ENCODE measurements at regions not wholly inside any gene's neighbourhood (a gene's known extent, or its start where the extent isn't known, plus 50 kb on each side); places are given as distances from the start of the nearest gene placed in this dataset.

- H3K27ac ChIP-seq (ENCODE audit: low read length) = no peak overlapping the region
- ChIA-PET POLR2A (no interaction called here), CTCF (no interaction called here)
- H3K9me3 ChIP-seq (ENCODE audit: control insufficient read depth, insufficient read depth, low read depth, low read length) = no peaks in the 10 kb centered on the region
- intact Hi-C loops (cut with micrococcal nuclease; ENCODE audit: unreplicated experiment) (loop anchor here (10.0 kb wide), 1 partner anchor 1133 kb away; no protein-coding TSS in a partner anchor), in situ Hi-C loops (cut with HindIII; ENCODE audit: low pct_unique_long_range_greater_than_20kb, low sequenced_read_pairs) (no loop called here)
- ATAC-seq (no peak), DNase-seq (ENCODE audit: low read depth, low spot score) (no peak)
- no peaks in the 10 kb centered on the region for H3K36me3 ChIP-seq (ENCODE audit: control insufficient read depth, insufficient read depth, low read length)
- no peaks in the 10 kb centered on the region for H3K27me3 ChIP-seq (ENCODE audit: control insufficient read depth, insufficient read depth, low read length)
- TF ChIP-seq SIN3A (IDR thresholded peaks at IDR 0.05; ENCODE audit: borderline replicate concordance, insufficient read depth, low read depth, low read length) = no peak
- TF ChIP-seq TCF7L2 (IDR thresholded peaks at IDR 0.05; ENCODE audit: low read depth, low read length) = no peak
- TF ChIP-seq REST (IDR thresholded peaks at IDR 0.05; ENCODE audit: insufficient read depth in 1 of 2, low read depth in 2 of 2, low read length in 1 of 2) = no peak
- no peak for TF ChIP-seq POLR2AphosphoS5 (IDR thresholded peaks at IDR 0.05; ENCODE audit: low read depth, low read length)
- no peak for TF ChIP-seq CTCF (IDR thresholded peaks at IDR 0.05)
- H3K4me1 ChIP-seq (ENCODE audit: control insufficient read depth, insufficient read depth, low read length) = no peaks in the 10 kb centered on the region
- no TSS peak for BruUV-seq (replicated peaks)
- H3K4me3 ChIP-seq (ENCODE audit: low read depth in 2 of 2, low read length in 2 of 2) = no peak overlapping the region
Measured at GRCh38 chr10:80702143-80702542, 164.4 kb downstream of the SH2D4B start.

- H3K27me3 ChIP-seq (ENCODE audit: control insufficient read depth, insufficient read depth, low read length) = no peaks in the 10 kb centered on the region
- no peaks in the 10 kb centered on the region for H3K9me3 ChIP-seq (ENCODE audit: control insufficient read depth, insufficient read depth, low read depth, low read length)
- DNase-seq (ENCODE audit: low read depth, low spot score) (no peak), ATAC-seq (no peak)
- H3K4me1 ChIP-seq (ENCODE audit: control insufficient read depth, insufficient read depth, low read length) = no peaks in the 10 kb centered on the region
- BruUV-seq (replicated peaks) = no TSS peak
- CTCF ChIA-PET = no interaction called here
- H3K4me3 ChIP-seq (ENCODE audit: low read depth in 2 of 2, low read length in 2 of 2) = no peak overlapping the region
- intact Hi-C loops (cut with micrococcal nuclease; ENCODE audit: unreplicated experiment) = loop anchor here (10.0 kb wide), 1 partner anchor 1129 kb away; no protein-coding TSS in a partner anchor
- in situ Hi-C loops (cut with HindIII; ENCODE audit: low pct_unique_long_range_greater_than_20kb, low sequenced_read_pairs) = no loop called here
- no peak for TF ChIP-seq CTCF (IDR thresholded peaks at IDR 0.05)
- no peak for TF ChIP-seq REST (IDR thresholded peaks at IDR 0.05; ENCODE audit: insufficient read depth in 1 of 2, low read depth in 2 of 2, low read length in 1 of 2)
- TF ChIP-seq POLR2AphosphoS5 (IDR thresholded peaks at IDR 0.05; ENCODE audit: low read depth, low read length) = no peak
- no peak for TF ChIP-seq TCF7L2 (IDR thresholded peaks at IDR 0.05; ENCODE audit: low read depth, low read length)
- TF ChIP-seq SIN3A (IDR thresholded peaks at IDR 0.05; ENCODE audit: borderline replicate concordance, insufficient read depth, low read depth, low read length) = no peak
- H3K36me3 ChIP-seq (ENCODE audit: control insufficient read depth, insufficient read depth, low read length) = no peaks in the 10 kb centered on the region
- no peak overlapping the region for H3K27ac ChIP-seq (ENCODE audit: low read length)
- POLR2A ChIA-PET = no interaction called here
Measured at GRCh38 chr10:80705899-80706298, 168.2 kb downstream of the SH2D4B start.

All from Panc1 (cell line).